ENCODE measurements at regions not wholly inside any gene's neighbourhood (a gene's known extent, or its start where the extent isn't known, plus 50 kb on each side); places are given as distances from the start of the nearest gene placed in this dataset.

DNA sequence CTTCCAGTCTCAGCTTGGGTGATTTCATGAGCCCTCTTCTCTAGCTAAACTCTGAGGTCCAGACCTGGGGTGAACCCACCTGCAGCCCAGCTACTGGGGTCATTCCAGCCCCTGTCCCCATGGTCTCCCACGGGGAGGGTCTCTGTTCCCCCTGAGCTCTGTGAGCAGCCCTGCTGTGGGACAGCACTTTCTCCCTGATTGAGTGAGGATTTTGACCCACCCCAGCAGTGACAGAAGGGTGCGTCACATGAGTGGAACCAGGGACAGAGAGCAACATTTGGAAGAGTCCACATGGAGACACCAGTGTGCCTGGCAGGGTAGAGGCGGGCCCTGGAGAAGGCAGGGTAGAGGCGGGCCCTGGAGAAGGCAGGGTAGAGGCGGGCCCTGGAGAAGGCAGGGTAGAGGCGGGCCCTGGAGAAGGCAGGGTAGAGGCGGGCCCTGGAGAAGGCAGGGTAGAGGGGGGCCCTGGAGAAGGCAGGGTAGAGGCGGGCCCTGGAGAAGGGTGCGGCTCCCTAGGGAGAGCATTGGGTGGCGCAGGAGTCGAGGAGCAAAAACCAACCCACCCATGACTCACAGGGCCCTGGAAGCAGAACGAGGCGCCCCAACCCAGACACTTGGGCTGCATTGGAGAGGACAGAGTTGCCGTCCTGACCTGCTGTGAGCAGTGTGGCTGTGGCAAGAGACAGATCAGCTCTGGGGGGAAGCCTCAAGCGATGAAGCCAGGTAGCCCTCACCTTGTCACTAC lies 227.7 kb upstream of the B3GAT1 start:
- TF ChIP-seq, protein P1, sequence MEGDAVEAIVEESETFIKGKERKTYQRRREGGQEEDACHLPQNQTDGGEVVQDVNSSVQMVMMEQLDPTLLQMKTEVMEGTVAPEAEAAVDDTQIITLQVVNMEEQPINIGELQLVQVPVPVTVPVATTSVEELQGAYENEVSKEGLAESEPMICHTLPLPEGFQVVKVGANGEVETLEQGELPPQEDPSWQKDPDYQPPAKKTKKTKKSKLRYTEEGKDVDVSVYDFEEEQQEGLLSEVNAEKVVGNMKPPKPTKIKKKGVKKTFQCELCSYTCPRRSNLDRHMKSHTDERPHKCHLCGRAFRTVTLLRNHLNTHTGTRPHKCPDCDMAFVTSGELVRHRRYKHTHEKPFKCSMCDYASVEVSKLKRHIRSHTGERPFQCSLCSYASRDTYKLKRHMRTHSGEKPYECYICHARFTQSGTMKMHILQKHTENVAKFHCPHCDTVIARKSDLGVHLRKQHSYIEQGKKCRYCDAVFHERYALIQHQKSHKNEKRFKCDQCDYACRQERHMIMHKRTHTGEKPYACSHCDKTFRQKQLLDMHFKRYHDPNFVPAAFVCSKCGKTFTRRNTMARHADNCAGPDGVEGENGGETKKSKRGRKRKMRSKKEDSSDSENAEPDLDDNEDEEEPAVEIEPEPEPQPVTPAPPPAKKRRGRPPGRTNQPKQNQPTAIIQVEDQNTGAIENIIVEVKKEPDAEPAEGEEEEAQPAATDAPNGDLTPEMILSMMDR (IDR thresholded peaks at IDR 0.05) = no peak
- TF ChIP-seq POLR2AphosphoS5 (IDR thresholded peaks at IDR 0.05) = no peak
- TF ChIP-seq POLR2A (IDR thresholded peaks at IDR 0.05) = no peak

Data from prostate gland (tissue), 2 donors.